HG03558 (cell line): ENCODE measurements at regions not wholly inside any gene's neighbourhood (a gene's known extent, or its start where the extent isn't known, plus 50 kb on each side); places are given as distances from the start of the nearest gene placed in this dataset.
"Not testable (repeated sequence)": the region's sequence is repeated elsewhere in the genome, so short reads cannot be mapped to it uniquely, and the experiment has no call there.

Experiments
- ATAC-seq: cut with Tn5 transposase; IDR thresholded peaks from one replicate; pipeline ENCODE4 v1.9.1; 2021; ENCODE audit warnings: moderate number of reproducible peaks; ENCODE audit not compliant: unreplicated experiment; ENCODE audit errors: extremely low read depth

DNA sequence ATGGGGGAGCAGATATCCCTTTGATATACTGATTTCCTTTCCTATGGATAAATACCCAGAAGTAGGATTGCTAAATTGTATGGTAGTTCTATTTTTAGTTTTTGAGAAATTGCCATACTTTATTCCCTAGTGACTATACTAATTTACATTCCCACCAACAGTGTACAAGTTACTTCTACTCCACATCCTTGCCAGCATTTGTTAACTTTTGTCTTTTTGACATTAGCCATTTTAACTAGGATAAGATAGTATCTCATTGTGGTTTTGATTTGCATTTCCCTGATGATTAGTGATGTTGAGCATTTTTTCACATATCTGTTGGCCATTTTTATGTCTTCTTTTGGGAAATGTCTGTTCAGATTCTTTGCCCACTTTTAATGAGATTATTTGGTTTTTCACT, 620.6 kb upstream of the CAMK1G start:
- no peak for ATAC-seq

DNA sequence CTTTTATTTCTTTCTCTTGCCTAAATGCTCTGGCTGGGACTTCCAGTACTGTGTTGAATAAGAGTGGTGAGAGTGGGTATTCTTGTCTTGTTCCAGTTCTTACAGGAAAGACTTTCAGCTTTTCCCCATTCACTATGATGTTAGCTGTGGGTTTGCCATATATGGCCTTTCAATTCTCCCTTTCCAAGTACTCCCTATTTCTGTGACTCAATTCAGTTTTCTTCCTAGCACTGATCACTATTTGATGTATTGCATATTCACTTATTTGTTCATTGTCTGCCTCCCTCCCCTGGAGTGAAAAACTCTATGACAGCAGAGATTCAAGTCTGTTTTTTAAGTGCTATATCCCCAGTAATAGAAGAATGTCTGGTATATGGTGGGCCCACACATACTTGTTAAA, 618.2 kb upstream of the CAMK1G start:
- no peak for ATAC-seq

DNA sequence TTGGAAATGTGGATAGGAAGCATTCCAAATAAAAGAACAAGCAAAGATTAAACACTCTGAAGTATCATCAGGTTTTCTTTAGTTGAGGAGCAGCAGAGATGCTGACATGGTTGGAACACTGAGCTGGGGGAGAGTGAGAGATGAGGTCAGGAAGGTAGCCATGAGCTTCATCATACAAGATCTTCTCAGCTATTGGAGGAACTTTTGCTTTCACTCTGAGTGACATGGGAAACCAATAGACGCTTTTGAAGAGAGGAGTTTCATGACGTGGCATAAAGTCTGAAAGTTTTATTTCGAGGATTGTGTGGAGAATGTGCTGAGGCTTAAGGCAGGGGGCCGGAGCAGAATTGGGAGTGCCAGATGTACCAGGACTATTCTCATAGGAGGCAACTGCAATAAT, 616.2 kb upstream of the CAMK1G start:
- ATAC-seq, result no peak

DNA sequence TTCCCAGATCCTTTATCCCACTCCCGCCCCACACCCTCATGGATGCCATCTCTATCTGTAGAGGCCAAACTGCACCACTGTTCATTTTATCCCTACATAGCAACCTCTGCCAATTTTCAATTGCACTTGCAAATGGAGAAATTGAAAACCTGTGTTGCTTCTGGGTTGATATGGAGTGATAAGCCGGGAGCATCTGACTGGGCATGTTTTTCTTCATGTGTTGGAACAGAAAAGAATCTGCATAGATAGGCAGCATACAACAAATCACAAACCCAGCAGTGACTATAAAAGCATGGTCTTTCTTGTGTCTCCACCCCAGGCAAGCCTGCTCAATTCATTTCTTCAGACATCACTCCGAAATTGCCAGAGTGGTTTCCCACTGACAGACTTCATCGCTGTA, 608.8 kb upstream of the CAMK1G start:
- ATAC-seq, result no peak

DNA sequence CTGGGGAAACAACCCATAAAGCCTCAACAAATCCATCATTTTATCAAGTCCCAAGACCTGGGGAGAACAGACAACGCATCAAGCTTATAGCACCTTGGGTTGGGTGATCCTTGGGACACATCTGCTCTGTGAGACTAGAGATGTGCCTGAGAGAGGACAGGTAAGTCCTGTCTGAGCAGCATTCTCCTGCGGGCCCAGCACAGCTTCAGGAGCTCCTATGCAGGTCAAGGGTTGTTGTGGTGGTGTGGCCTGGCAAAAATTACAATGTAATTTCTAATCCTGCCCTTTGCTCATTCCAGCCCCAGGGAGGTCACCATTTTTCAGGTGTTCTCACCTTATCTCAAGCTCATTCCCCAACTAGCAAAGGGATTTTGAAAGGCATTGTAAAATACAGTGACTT, 608.1 kb upstream of the CAMK1G start:
- no peak for ATAC-seq

DNA sequence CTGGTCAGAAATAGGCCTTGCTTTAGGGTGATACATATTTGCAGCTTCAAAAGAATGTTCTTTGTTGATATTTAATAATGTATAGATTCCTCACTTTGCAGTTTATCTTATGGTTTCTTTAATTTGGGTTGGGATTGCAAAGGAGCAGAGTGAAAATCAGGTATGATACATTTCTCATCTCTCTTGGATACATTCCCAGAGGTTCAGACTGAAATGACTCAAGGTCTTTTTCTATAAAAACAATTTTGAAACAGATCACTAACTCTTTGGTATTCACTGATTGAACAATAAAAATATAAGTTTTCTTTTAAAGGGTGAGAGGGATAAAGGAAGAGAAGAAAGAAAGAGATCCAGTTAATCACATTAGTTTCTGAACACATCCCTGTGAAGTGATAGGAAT, 606.5 kb upstream of the CAMK1G start:
- ATAC-seq, result no peak

DNA sequence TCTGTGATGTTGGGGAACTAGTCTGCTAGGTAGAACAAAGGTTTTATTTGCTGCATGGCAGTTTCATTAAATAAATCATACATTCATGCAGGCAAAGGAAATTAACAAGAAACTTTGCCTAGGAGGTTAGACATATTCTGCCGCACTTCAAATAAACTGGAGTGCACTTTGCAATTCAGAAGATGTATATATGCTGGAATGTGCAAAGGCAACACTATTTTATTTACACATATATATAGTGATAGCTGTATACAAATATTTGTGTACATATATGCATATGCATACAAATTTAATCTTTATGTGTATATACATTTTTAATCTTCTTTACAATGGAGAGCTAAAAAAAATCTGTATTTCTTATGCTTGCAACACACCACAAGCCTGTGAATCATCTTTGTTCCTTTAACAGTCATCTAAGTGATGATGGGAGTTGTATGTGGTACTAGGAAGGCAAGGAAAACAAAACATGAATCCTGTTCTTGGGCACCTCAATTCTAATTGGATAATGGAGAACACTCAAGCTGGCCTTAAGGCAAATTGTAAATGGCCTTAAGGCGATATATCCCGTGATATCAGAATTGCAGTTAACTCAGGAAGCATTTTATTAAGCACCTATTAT, 605.8 kb upstream of the CAMK1G start:
- no peak for ATAC-seq

DNA sequence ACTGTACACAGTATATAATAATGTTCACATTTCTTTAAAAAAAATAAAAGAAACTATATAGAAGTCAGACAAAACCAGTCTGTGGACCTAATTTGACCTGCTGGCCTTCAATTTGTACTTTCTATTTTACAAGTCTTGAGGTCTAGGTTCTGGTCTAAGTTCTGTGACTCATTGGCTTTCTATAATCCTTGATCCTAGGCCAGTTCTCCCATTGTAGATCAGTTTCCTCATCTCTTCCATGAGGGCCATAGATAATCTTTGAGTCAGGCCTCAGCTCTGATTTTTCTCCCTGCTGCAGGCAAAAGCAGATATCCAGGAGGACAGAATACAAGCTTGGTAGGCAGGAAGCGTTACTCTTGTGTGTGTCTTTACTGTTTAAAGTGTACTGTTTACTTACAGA, 603.7 kb upstream of the CAMK1G start:
- ATAC-seq, result no peak

DNA sequence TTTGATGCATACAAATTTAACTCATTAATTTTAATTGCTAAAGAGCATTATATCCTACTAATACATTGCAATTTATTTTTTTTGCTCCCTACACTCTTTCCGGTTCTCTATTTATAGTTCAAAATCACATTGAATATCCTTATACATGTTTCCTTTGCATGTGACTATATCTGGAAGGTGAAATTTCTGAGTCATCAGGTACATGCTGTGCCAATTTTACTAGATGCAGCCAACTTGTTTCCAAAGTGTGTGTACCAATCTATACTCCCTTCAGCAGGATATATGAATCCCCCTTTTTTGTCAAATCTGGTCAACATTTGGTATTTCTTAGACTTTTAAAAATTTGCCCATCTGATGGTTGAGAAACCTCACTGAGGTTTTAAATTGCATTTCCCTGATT, 602.9 kb upstream of the CAMK1G start:
- no peak for ATAC-seq

DNA sequence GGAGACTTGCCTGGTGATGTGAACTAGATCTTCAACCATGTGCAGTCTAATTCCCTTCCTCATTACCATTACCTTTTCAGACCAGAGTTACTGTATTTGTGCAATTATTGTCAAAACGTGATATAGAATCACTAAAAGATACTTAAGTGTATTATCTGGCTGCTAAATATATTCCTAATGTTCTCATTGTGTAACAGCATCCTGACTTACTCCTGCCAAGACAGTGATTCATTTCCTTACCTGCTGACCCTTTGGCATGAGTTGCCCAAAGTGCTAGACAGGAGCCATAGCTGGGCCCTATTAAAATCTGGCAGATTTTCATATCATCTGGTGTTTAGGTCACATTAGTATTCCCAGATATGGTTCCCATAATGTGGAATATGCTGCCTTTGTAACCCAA, 598.3 kb upstream of the CAMK1G start:
- ATAC-seq, result no peak

DNA sequence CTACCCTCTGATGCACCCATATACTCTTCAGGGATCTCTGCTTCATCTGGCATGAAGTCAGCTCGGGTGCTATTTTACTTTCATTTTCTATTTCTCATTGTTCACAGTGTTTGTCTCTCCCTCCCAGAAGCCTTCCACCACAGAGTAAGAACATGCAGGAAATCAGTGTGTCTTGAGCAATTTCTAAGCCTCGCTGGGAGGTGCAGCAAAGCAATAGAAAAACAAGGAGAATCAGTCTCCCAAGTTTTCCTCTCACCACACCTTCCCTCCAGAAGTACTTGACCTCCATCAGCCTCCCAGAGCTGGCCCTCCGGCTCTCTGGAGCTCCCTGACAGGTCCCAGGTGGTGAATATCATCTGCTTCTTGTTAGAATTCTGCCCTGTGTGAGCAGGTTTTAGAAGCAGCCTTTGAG, 594.7 kb upstream of the CAMK1G start:
- ATAC-seq, result peak; percentile 98

DNA sequence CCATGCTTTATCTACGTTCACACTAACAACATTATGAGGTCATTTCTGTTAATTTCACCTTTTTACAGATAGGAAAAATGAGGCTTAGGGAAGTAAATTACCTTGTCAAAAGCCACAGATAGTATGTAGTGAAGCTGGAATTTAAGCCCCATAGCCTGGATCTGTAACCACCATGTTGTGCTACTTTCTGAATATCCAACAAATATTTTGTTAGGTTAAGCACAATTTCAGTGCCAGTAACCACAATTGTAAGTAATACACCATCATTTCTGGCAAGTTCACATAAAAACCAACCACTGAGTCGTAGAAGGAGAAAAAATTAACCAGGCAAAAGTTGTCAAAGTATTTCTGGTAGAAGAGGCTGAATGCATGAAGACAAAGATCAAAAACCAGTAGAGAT, 593.1 kb upstream of the CAMK1G start:
- ATAC-seq, result no peak

DNA sequence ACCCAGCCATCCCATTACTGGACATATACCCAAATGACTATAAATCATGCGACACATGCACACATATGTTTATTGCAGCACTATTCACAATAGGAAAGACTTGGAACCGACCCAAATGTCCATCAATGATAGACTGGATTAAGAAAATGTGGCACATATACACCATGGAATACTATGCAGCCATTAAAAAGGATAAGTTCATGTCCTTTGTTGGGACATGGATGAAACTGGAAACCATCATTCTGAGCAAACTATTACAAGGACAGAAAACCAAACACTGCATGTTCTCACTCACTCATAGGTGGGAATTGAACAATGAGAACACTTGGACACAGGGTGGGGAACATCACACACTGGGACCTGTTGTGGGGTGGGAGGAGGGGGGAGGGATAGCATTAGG, 586.5 kb upstream of the CAMK1G start:
- ATAC-seq, result not testable (repeated sequence)

DNA sequence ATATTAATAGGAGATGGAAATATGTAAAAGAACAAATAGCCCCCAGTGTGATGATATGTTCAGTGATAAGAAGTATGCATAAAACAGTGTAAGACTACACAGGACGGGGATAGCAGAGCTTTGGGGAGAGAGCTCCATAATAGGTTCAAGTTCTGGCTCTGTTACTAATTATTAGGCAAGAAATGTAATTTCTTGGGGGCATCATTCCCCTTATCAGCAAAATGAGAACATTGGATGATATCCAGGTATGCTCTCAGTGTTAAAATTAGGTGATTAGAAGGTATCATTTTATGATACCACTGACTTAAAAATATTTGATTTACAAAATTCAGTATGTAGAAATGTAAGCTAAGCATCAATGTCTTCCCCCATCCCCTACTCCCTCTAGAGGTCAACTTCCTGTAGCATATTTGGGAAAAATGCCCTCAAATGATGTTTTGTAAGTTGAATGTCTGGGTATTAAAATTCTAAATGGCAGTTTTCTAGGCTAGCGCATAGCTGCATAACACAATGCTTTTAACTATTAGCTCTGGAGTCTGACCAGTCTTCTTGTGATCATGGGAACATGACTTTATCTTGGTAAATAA, 585.7 kb upstream of the CAMK1G start:
- no peak for ATAC-seq

DNA sequence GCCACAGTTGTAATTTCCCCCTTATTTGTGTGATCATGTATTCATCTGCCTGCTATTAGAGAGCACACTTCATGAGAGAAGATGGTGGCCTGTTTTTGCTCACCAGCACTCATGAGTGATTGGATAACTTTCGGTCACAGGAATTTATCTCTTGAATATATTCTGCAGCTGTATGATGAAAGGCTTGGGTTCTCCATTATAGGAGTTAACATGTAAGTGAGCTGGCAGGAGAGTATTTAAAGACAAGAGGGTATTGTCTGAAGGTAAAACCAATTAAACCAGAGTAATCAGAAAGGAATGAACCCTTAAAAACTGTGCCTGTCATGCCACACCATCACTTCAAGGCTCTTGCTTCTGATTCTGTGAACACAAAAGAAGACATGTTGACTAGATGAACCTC, 574.9 kb upstream of the CAMK1G start:
- ATAC-seq, result no peak

DNA sequence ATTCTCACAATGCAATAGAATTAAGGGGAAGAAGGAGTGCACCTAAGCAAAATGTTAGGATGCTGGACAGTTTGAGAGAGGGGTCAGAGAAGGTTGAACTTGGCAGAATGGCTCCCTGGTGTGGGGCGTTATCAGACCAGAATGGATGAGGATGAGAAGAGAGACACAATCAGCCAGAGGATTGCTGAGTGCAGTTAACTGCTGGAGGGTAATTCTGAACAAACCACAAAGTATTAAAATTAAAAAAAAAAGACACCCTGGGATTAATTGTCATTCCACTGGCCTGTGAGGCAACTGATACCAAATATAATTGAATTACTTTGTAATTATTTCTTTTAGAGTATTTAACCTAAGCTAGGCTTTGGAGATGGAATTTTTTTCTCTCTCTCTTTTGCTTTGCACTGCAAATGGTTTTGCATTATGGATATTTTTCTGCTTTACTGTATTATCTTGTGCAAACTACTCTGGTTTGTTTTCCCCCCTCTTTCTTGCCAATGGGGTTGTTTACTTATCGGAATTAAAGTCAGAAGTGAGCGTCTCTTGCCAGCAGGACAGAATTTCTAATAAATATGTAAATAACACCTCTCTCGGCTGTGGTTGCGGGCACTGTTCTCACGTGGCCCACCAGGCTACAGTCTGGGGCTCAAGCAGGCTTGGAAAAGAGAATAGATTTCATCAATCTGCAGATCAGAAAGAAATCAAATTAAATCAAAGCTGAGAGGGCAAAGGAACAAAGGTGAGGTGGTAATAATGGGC, 572.9 kb upstream of the CAMK1G start:
- no peak for ATAC-seq

DNA sequence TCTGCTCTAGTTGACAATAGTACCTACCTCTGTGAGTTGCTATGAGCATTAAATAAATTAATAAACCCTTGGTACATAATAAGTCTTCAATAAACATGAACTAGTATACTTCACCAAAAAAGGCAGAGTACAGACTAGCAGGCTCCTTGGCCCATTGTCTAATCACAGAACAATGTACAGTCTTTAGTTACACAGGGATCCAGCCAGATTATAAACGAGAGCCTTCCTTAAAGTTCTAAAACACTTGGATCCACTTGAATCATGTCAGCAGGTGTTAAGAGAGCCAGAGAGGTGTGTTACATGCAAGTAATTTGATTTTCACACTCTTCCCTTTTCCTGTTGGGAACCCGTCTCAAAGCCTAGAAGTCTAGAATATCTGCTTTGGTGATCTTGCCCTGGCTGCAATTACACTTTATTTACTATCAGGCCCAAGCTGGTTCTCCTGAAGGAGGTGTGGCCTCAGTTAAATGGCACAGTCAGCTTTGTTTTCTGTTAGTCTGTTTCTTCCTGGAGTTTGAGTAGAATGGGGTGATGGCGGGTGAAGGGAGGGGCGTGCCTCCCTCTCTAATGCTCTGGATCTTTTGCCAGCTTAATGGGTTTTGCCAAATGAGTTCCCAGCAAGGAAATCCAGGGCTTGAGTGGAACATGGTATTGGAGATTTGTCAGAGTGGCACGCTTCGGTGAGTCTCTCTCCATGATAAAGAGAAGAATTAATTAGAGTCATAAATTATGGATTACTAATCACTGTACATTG, 570.9 kb upstream of the CAMK1G start:
- no peak for ATAC-seq

DNA sequence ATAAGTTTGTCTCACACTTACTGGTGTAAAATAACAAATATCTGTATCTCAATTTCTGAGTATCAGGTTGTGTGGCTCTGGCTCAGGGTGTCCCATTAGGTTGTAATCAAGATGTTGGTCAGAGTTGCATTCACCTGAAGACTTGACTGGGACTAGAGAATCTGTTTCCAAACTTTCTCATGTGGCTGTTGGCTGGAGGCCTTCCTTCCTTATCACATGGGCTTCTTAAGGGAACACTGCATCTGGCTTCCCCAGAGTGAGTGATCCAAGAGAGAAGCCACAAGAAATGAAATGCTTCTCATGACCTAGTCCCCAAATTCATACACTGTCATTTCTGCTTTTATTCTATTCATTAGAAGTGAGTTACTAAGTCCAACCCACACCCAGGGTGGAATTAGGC, 568.4 kb upstream of the CAMK1G start:
- ATAC-seq, result no peak

DNA sequence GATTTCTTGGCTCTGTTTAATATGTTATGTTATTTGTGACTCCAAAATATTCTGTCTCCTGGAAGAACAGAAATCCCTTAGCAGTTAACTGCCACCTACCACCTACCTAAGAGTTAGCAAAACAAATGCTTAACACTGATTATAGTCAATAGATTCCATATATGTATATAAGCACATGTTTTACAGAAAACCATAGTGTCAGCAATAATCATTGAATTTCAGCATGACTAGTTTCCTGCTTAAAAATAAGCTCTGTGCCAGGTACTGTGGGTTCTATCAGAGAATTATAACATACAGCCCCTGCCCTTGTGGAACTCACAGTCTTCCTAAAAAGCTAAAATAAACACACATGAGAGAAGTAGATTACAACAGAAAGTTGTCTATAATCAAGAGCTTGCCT, 561.9 kb upstream of the CAMK1G start:
- no peak for ATAC-seq

DNA sequence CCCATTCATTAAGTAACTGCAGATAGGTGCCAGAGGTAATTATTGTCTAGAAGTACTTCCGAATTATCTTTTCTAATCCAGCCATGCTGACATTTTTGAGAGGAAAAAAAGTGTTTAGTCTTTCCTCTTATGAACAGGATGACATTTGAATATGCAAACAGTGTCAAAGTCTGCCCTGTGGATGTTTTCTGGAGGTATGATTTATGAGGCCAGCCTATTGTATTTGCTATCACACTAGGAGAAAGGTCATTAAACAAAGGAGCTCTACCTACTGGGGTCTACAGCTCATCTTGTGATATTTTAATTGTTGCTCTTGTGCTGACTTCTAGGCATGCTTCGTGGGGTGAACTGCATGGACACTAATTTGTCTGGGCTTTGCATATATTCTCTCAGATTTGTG, 559.7 kb upstream of the CAMK1G start:
- ATAC-seq, result no peak

DNA sequence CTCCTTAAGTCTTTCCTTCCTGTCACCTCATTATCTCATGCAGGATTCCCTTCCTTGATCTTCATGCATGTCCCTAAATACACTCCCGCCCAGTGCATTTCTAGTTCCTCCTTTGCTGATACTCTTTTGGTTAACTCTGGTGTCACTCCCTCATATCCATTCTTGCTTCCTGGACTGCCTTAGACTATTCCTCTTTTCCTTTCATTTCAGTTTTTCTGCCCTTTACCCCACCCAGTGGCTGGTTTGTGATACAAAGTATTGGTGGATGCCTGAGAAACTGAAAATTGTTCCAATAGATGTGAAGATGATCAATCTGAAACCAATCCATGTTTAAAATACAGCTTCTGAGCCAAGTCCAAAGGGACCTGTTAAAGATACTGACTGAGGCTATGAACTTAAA, 553.8 kb upstream of the CAMK1G start:
- no peak for ATAC-seq
